Retinal pigment epithelial cell (primary cell): ENCODE measurements at regions not wholly inside any gene's neighbourhood (a gene's known extent, or its start where the extent isn't known, plus 50 kb on each side); places are given as distances from the start of the nearest gene placed in this dataset.
"Not testable (repeated sequence)": the region's sequence is repeated elsewhere in the genome, so short reads cannot be mapped to it uniquely, and the experiment has no call there.

Experiments
- DNase-seq: peaks from one replicate; pipeline ENCODE4 v3.0.0-alpha.2; 2010; ENCODE audit warnings: low read depth
- H3K4me3 ChIP-seq: 2 replicates; pipeline ENCODE4 v1.5.1; 2011; ENCODE audit warnings: mild to moderate bottlenecking, low read length, control low read depth, moderate library complexity
- TF ChIP-seq, protein P1 (sequence below): conservative IDR thresholded peaks from 2 replicates; pipeline ENCODE4 v1.5.1; 2011; ENCODE audit warnings: low read depth, low read length, control low read depth, inconsistent platforms

DNA sequence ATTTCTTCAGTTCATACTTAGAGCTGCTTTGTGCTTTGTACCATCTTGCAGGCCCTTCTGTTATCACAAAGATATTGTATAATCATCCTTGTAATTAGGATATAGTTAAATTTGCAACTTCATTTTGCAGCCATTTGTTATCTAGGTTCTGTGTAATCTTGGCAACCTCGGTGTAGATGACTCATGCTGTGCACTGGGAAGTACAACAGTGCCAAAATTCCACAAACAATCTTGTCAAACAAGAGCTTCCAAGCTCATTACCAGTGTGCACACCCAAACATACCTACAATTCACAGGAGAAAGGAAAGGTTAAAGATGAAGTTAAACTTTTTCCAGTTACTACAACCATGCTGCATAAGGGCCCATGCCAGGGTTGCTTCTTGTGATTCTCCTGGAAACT is 1231.8 kb downstream of the CDH11 start:
- no peak for DNase-seq
- no peak overlapping the region for H3K4me3 ChIP-seq
- TF ChIP-seq, protein P1, sequence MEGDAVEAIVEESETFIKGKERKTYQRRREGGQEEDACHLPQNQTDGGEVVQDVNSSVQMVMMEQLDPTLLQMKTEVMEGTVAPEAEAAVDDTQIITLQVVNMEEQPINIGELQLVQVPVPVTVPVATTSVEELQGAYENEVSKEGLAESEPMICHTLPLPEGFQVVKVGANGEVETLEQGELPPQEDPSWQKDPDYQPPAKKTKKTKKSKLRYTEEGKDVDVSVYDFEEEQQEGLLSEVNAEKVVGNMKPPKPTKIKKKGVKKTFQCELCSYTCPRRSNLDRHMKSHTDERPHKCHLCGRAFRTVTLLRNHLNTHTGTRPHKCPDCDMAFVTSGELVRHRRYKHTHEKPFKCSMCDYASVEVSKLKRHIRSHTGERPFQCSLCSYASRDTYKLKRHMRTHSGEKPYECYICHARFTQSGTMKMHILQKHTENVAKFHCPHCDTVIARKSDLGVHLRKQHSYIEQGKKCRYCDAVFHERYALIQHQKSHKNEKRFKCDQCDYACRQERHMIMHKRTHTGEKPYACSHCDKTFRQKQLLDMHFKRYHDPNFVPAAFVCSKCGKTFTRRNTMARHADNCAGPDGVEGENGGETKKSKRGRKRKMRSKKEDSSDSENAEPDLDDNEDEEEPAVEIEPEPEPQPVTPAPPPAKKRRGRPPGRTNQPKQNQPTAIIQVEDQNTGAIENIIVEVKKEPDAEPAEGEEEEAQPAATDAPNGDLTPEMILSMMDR = no peak

DNA sequence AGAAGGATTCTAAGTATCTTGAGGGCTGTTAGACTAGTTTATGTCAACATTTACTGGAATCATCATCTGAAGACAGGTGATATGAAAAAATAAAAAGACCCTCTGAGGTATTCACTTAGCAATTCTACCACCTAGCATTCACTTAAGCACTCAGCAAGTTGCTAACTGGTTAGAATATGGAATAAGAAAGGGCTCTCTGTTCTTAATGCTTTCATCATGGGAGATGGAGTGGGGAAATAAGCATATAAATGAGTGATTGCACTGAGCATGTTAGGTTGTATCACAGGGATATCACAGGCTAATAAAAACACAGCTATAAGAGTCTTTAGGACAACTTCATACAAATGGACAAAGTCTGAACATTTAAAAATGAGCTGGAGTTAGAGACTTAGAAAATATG is 1238.8 kb downstream of the CDH11 start:
- DNase-seq = no peak
- H3K4me3 ChIP-seq = no peak overlapping the region
- TF ChIP-seq, protein P1 = no peak

GRCh38 chr16:63882576-63882975 is 1239.3 kb downstream of the CDH11 start:
- no peak for DNase-seq
- TF ChIP-seq, protein P1 = no peak
- H3K4me3 ChIP-seq = no peak overlapping the region

- TF ChIP-seq, protein P1 = no peak
- DNase-seq = no peak
- H3K4me3 ChIP-seq = no peak overlapping the region
These were observed 1240.9 kb downstream of the CDH11 start for GRCh38 chr16:63880948-63881347.

DNA sequence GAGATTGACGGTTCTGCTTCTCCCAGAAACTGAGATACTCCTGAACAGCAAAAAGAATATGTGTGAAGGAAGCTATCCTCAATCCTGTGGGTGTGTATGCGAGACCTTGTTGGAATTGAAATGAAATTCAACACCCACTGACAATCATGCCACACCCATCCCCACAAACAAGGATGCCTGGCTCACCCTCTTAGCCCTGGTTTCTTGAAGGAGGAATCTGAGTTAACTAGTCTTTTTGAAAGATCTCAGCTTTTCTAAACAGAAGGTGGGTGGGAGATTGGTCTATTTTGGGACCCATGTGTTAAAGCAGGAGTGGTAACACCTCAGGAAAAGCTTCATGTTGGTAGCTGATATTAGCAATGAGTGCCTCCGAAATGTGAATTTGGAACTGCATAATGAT is 1244.5 kb downstream of the CDH11 start:
- TF ChIP-seq, protein P1 = no peak
- no peak for DNase-seq

GRCh38 chr16:63876103-63876502 is 1245.8 kb downstream of the CDH11 start:
- no peak for DNase-seq
- H3K4me3 ChIP-seq = no peak overlapping the region
- TF ChIP-seq, protein P1 = no peak

More for the DNA sequence above, 1244.5 kb downstream of the CDH11 start:
- H3K4me3 ChIP-seq = no peak overlapping the region

DNA sequence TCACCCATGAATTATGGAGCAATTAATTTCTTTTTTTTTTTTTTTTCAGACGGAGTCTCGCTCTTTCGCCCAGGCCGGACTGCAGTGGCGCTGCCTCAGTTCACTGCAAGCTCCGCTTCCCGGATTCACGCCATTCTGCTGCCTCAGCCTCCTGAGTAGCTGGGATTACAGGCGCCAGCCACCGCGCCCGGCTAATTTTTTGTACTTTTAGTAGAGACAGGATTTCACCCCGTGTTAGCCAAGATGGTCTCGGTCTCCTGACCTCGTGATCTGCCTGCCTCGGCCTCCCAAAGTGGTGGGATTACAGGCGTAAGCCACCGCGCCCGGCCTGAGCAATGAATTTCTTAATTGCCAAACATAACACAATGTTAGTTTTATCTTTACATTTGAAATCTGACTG is 1261.2 kb downstream of the CDH11 start:
- not testable (repeated sequence) for H3K4me3 ChIP-seq, DNase-seq

- no peak for DNase-seq
- no peak overlapping the region for H3K4me3 ChIP-seq
- TF ChIP-seq, protein P1 = no peak
These were observed 1265.3 kb downstream of the CDH11 start for GRCh38 chr16:63856537-63856936.
